HCT116 (cell line): ENCODE measurements at regions not wholly inside any gene's neighbourhood (a gene's known extent, or its start where the extent isn't known, plus 50 kb on each side); places are given as distances from the start of the nearest gene placed in this dataset.

Source experiments
- ATAC-seq: fragments of 200-7000 bp; cut with Tn5 transposase; 2 replicates; pipeline ENCODE4 v1.9.1; 2020; ENCODE audit warnings: mild to moderate bottlenecking, moderate library complexity
- BruUV-seq: library from RNA; stranded (reverse); fragments of 400-500 nt; replicated peaks from 2 replicates; lab custom pipeline; 2021; lab: Mats Ljungman, UMichigan
- CTCF ChIA-PET: fragments of 300-600 bp; sonication (Branson Sonifier 250); formaldehyde crosslinking; loops from one replicate; lab custom pipeline; 2021; ENCODE audit warnings: antibody characterized with exemption; lab: Charles Lee
- POLR2A ChIA-PET: fragments of 300-600, 350-600 bp; sonication (Branson Sonifier 250); formaldehyde crosslinking; loops from one replicate; lab custom pipeline; 2021; ENCODE audit warnings: antibody characterized with exemption; lab: Charles Lee
- RAD21 ChIA-PET, 2 experiments: fragments of 300-600 bp; sonication (Branson Sonifier 250); formaldehyde crosslinking; loops; one replicate each; lab custom pipeline; 2023; ENCODE audit warnings: low total read pairs in 2 of 2; ENCODE audit not compliant: uncharacterized antibody in 2 of 2, unreplicated experiment in 2 of 2, low non-redundant PET in 1 of 2; lab: Charles Lee
- DNase-seq: peaks from one replicate; pipeline ENCODE4 v3.0.0-alpha.2; 2010; ENCODE audit warnings: low read depth, low spot score
- H2AFZ ChIP-seq: fragments of 200-600 bp; shearing (Covaris generic), sonication (generic); 2 replicates; pipeline ENCODE4 v1.6.1; 2017; ENCODE audit warnings: low read depth, mixed run types, mixed read lengths, antibody characterized with exemption, low read length; ENCODE audit not compliant: poor library complexity, severe bottlenecking
- H3K27ac ChIP-seq: 2 replicates; pipeline ENCODE4 v1.5.1; 2012; ENCODE audit warnings: low read depth, low read length
- H3K27me3 ChIP-seq: fragments of 200-600 bp; sonication (generic); 2 replicates; pipeline ENCODE4 v1.6.1; 2016; ENCODE audit warnings: mixed run types, low read length, mixed read lengths; ENCODE audit not compliant: insufficient read depth
- H3K36me3 ChIP-seq, 2 experiments: fragments of 200-500 bp in 1 of 2; fragments of 200-600 bp in 1 of 2; sonication (Bioruptor generic) in 1 of 2; sonication (generic) in 1 of 2; 2 replicates each; pipeline versions ENCODE4 v1.5.1 to v1.6.1; 2014 to 2016; ENCODE audit warnings: low read length in 2 of 2, inconsistent platforms in 1 of 2, mixed read lengths in 1 of 2, mixed run types in 1 of 2; ENCODE audit not compliant: insufficient read depth in 2 of 2, control insufficient read depth in 1 of 2
- H3K4me1 ChIP-seq, 2 experiments: fragments of 200-600 bp in 1 of 2; sonication (generic) in 1 of 2; 2 replicates each; pipeline versions ENCODE4 v1.5.1 to v1.6.1; 2012 to 2017; ENCODE audit warnings: low read length in 2 of 2, inconsistent platforms in 1 of 2, mild to moderate bottlenecking in 1 of 2, mixed read lengths in 1 of 2, mixed run types in 1 of 2, moderate library complexity in 1 of 2; ENCODE audit not compliant: insufficient read depth in 2 of 2, control insufficient read depth in 1 of 2
- H3K4me2 ChIP-seq: fragments of 200-600 bp; sonication (generic); 2 replicates; pipeline ENCODE4 v1.6.1; 2017; ENCODE audit warnings: mixed run types, low read length, mixed read lengths
- H3K4me3 ChIP-seq, 2 experiments: fragments of 200-600 bp in 1 of 2; sonication (generic) in 1 of 2; replicated peaks in 1 of 2; 2 replicates each; pipeline ENCODE4 v1.5.1; 2011 to 2016; ENCODE audit warnings: low read length in 2 of 2, control low read depth in 1 of 2, low read depth in 1 of 2, mild to moderate bottlenecking in 1 of 2, mixed read lengths in 1 of 2, mixed run types in 1 of 2
- H3K79me2 ChIP-seq: fragments of 200-600 bp; sonication (generic); 2 replicates; pipeline ENCODE4 v1.6.1; 2017; ENCODE audit warnings: mild to moderate bottlenecking, mixed run types, low read length, moderate library complexity, mixed read lengths; ENCODE audit not compliant: insufficient read depth
- H3K9ac ChIP-seq: fragments of 200-600 bp; sonication (generic); 2 replicates; pipeline ENCODE4 v1.6.1; 2016; ENCODE audit warnings: low read length, mixed read lengths
- H3K9me2 ChIP-seq: fragments of 200-600 bp; sonication (generic), shearing (Covaris generic); 2 replicates; pipeline ENCODE4 v1.6.1; 2017; ENCODE audit warnings: mixed run types, mild to moderate bottlenecking, moderate library complexity; ENCODE audit not compliant: insufficient read depth
- H3K9me3 ChIP-seq, 2 experiments: fragments of 200-500 bp in 1 of 2; fragments of 200-600 bp in 1 of 2; sonication (Bioruptor generic) in 1 of 2; sonication (generic) in 1 of 2; 2 replicates each; pipeline ENCODE4 v1.6.1; 2014 to 2017; ENCODE audit warnings: low read length in 2 of 2, mixed read lengths in 2 of 2, inconsistent platforms in 1 of 2, low read depth in 1 of 2, mild to moderate bottlenecking in 1 of 2, mixed run types in 1 of 2, moderate library complexity in 1 of 2; ENCODE audit not compliant: control insufficient read depth in 1 of 2, insufficient read depth in 1 of 2
- H4K20me1 ChIP-seq: fragments of 200-600 bp; sonication (generic), shearing (Covaris generic); 2 replicates; pipeline ENCODE4 v1.6.1; 2017; ENCODE audit warnings: mixed run types, mild to moderate bottlenecking, moderate library complexity; ENCODE audit not compliant: insufficient read depth
- CTCF ChIP-seq, 3 experiments: fragments of 200-600 bp in 1 of 3; sonication (generic) in 1 of 3; IDR thresholded peaks in 2 of 3; conservative IDR thresholded peaks in 1 of 3; 2 replicates each; pipeline ENCODE4 v1.5.1; 2012 to 2017; ENCODE audit warnings: low read depth in 2 of 3, low read length in 2 of 3, antibody characterized with exemption in 1 of 3, borderline replicate concordance in 1 of 3, control low read depth in 1 of 3, mild to moderate bottlenecking in 1 of 3, mixed read lengths in 1 of 3, mixed run types in 1 of 3, moderate library complexity in 1 of 3; ENCODE audit not compliant: insufficient read depth in 1 of 3
- EZH2phosphoT487 ChIP-seq: fragments of 200-600 bp; IDR thresholded peaks from 2 replicates; pipeline ENCODE4 v1.6.1; 2018; ENCODE audit warnings: antibody characterized with exemption, borderline replicate concordance
- ZNF274 ChIP-seq: fragments of 200-500 bp; sonication (Bioruptor generic); IDR thresholded peaks from 2 replicates; pipeline ENCODE4 v1.6.1; 2014; ENCODE audit warnings: mild to moderate bottlenecking, low read depth, low read length, inconsistent platforms
- intact Hi-C: fragments of 100-400 bp; cut with micrococcal nuclease; formaldehyde crosslinking; loops from 2 replicates; pipeline ENCODE4 v1.10.0; 2022
- TF ChIP-seq, protein P1 (sequence below): IDR thresholded peaks from 2 replicates; pipeline ENCODE4 v1.6.1; 2012; ENCODE audit warnings: low read depth

DNA sequence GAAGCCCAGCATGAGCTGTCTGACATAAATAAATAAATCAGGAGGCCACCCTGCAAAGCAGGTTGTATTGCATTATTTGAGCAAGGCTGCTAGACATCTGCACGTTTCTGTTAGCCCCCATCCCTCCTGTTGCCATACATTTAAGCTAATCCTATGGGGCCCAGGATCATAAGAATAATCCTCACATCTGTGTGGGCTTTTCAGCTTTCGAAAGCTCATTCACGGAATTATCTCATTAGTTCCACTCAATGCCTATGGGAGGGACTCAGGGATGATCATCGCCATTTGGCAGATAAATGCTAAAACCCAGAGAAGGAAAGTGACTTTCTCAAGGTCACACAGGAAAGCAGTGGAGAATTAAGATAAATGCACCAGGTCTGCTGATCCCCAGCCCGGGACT lies 123.4 kb downstream of the TLE3 start (continued):
- TF ChIP-seq CTCF (IDR thresholded peaks at IDR 0.05 in 2 of 3, conservative IDR thresholded peaks at IDR 0.05 in 1 of 3; ENCODE audit: borderline replicate concordance in 1 of 3, insufficient read depth in 1 of 3, low read depth in 2 of 3, low read length in 2 of 3) (no peak), EZH2phosphoT487 (no peak)

GRCh38 chr15:69976366-69976994 lies 121.2 kb downstream of the TLE3 start:
- DNase-seq, result no peak
- no peak overlapping the region for H3K4me3 ChIP-seq

More at GRCh38 chr15:69976366-69976994, 121.2 kb downstream of the TLE3 start:
- Histone ChIP-seq H3K36me3 (no peaks in the 10 kb centered on the region), H3K9me3 (no peaks in the 10 kb centered on the region), H2AFZ (no peak overlapping the region), H3K4me1 (peaks cover 0 to 10% of the 10 kb centered on the region in 2 experiments; a peak in 2 of 4 replicates), H3K9me2 (no peaks in the 10 kb centered on the region), H3K4me2 (no peak overlapping the region), H3K27me3 (peaks cover 36% of the 10 kb centered on the region), H3K27ac (no peak overlapping the region), H3K79me2 (no peaks in the 10 kb centered on the region), H4K20me1 (no peaks in the 10 kb centered on the region), H3K9ac (no peak overlapping the region)
- POLR2A ChIA-PET, result no interaction called here
- TF ChIP-seq, protein P1, sequence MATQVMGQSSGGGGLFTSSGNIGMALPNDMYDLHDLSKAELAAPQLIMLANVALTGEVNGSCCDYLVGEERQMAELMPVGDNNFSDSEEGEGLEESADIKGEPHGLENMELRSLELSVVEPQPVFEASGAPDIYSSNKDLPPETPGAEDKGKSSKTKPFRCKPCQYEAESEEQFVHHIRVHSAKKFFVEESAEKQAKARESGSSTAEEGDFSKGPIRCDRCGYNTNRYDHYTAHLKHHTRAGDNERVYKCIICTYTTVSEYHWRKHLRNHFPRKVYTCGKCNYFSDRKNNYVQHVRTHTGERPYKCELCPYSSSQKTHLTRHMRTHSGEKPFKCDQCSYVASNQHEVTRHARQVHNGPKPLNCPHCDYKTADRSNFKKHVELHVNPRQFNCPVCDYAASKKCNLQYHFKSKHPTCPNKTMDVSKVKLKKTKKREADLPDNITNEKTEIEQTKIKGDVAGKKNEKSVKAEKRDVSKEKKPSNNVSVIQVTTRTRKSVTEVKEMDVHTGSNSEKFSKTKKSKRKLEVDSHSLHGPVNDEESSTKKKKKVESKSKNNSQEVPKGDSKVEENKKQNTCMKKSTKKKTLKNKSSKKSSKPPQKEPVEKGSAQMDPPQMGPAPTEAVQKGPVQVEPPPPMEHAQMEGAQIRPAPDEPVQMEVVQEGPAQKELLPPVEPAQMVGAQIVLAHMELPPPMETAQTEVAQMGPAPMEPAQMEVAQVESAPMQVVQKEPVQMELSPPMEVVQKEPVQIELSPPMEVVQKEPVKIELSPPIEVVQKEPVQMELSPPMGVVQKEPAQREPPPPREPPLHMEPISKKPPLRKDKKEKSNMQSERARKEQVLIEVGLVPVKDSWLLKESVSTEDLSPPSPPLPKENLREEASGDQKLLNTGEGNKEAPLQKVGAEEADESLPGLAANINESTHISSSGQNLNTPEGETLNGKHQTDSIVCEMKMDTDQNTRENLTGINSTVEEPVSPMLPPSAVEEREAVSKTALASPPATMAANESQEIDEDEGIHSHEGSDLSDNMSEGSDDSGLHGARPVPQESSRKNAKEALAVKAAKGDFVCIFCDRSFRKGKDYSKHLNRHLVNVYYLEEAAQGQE, result peak; percentile 88
- TF ChIP-seq ZNF274, result no peak
- no TSS peak for BruUV-seq
- CTCF ChIA-PET, result no interaction called here
- no peak for ATAC-seq
- intact Hi-C loops, result no loop called here
- RAD21 ChIA-PET, result no interaction called here
